ENCODE measurements at regions not wholly inside any gene's neighbourhood (a gene's known extent, or its start where the extent isn't known, plus 50 kb on each side); places are given as distances from the start of the nearest gene placed in this dataset.

- no peak for TF ChIP-seq CTCF (conservative IDR thresholded peaks at IDR 0.05 in 1 of 2, IDR thresholded peaks at IDR 0.05 in 1 of 2; ENCODE audit: low read depth in 1 of 2, low read length in 2 of 2)
- no peak for TF ChIP-seq EZH2 (IDR thresholded peaks at IDR 0.05; ENCODE audit: low read length, missing control alignments)
Measured at GRCh38 chrX:68990948-68991347, 162.1 kb downstream of the EFNB1 start.
